Brain pericyte (primary cell): ENCODE measurements at regions not wholly inside any gene's neighbourhood (a gene's known extent, or its start where the extent isn't known, plus 50 kb on each side); places are given as distances from the start of the nearest gene placed in this dataset.

Experiments
- DNase-seq: peaks from one replicate; pipeline ENCODE4 v3.0.0-alpha.2; 2012; ENCODE audit warnings: low read depth, low spot score

- DNase-seq, result no peak
Measured at GRCh38 chr1:101088431-101088830, 62.8 kb upstream of the DPH5 start.

- DNase-seq, result no peak
Measured at GRCh38 chr1:101086783-101087182, 61.2 kb upstream of the DPH5 start.

- no peak for DNase-seq
Measured at GRCh38 chr1:101081496-101082488, 56.2 kb upstream of the DPH5 start.

- DNase-seq, result no peak
Measured at GRCh38 chr1:101080859-101081258, 55.3 kb upstream of the DPH5 start.

GRCh38 chr1:101079341-101079740, 53.8 kb upstream of the DPH5 start:
- DNase-seq, result no peak

- no peak for DNase-seq
Measured at GRCh38 chr1:101077849-101078248, 52.3 kb upstream of the DPH5 start.

GRCh38 chr1:101075926-101076325, 50.3 kb upstream of the DPH5 start:
- no peak for DNase-seq
